Smooth muscle cell (in vitro differentiated cells): ENCODE measurements at regions not wholly inside any gene's neighbourhood (a gene's known extent, or its start where the extent isn't known, plus 50 kb on each side); places are given as distances from the start of the nearest gene placed in this dataset.

Experiments used
- DNase-seq: peaks from one replicate; lab custom pipeline; 2025; ENCODE audit not compliant: unreplicated experiment; lab: John Stamatoyannopoulos, UW
- H2AFZ ChIP-seq: fragments of 200-600 bp; sonication (generic); 2 replicates; pipeline ENCODE4 v1.6.0; 2016; ENCODE audit warnings: antibody characterized with exemption, low read depth, mild to moderate bottlenecking
- H3F3A ChIP-seq: fragments of 200-600 bp; sonication (generic); 2 replicates; pipeline ENCODE4 v1.6.0; 2017; ENCODE audit warnings: antibody characterized with exemption, low read depth
- H3K27ac ChIP-seq: fragments of 200-600 bp; sonication (generic); 2 replicates; pipeline ENCODE4 v1.5.1; 2016; ENCODE audit warnings: low read depth, mild to moderate bottlenecking
- H3K27me3 ChIP-seq: fragments of 200-600 bp; sonication (generic); 2 replicates; pipeline ENCODE4 v1.6.1; 2016; ENCODE audit warnings: low read depth, mild to moderate bottlenecking
- H3K36me3 ChIP-seq: fragments of 200-600 bp; sonication (generic); 2 replicates; pipeline ENCODE4 v1.5.1; 2016; ENCODE audit warnings: low read depth
- H3K4me1 ChIP-seq: fragments of 200-600 bp; sonication (generic); 2 replicates; pipeline ENCODE4 v1.5.1; 2016; ENCODE audit warnings: low read depth
- H3K4me2 ChIP-seq: fragments of 200-600 bp; sonication (generic); 2 replicates; pipeline ENCODE4 v1.6.0; 2016; ENCODE audit warnings: mild to moderate bottlenecking
- H3K4me3 ChIP-seq: fragments of 200-600 bp; sonication (generic); 2 replicates; pipeline ENCODE4 v1.5.1; 2016; ENCODE audit warnings: mild to moderate bottlenecking
- H3K79me2 ChIP-seq: fragments of 200-600 bp; sonication (generic); 2 replicates; pipeline ENCODE4 v1.6.0; 2016; ENCODE audit warnings: low read depth, mild to moderate bottlenecking
- H3K9ac ChIP-seq: fragments of 200-600 bp; sonication (generic); 2 replicates; pipeline ENCODE4 v1.6.0; 2016; ENCODE audit warnings: low read depth
- H3K9me3 ChIP-seq: fragments of 200-600 bp; sonication (generic); replicated peaks from 2 replicates; pipeline ENCODE4 v1.5.1; 2016; ENCODE audit warnings: low read depth
- H4K20me1 ChIP-seq: fragments of 200-600 bp; sonication (generic); 2 replicates; pipeline ENCODE4 v1.6.0; 2016; ENCODE audit warnings: low read depth
- WGBS: methylation state at CpG from one replicate; pipeline ENCODE4 v1.1.7; 2016; ENCODE audit warnings: low lambda C conversion rate; 5-methylcytosine and 5-hydroxymethylcytosine counted together
- TF ChIP-seq, protein P1 (sequence below): fragments of 200-600 bp; sonication (generic); IDR thresholded peaks from 2 replicates; pipeline ENCODE4 v1.5.1; 2017; ENCODE audit warnings: borderline replicate concordance, mild to moderate bottlenecking, antibody characterized with exemption; ENCODE audit not compliant: insufficient read depth, poor library complexity, severe bottlenecking

DNA sequence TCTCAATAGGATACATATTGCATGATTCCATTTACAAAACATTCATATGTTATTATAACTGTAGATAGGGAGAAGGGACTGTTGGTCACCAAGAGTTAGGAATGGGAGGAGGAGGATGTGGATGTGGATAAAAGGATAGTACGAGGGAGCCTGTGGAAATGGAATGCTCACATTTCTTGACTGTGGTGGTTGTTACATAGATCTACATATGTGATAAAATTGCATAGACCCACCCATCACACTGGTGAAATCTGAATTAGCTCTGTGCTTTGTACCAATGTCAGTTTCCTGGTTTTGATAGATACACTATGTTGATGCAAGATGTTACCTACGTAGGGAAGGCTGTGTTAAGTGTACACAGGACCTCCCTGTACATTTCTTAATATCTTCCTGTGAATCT is 233.5 kb upstream of the MTPN start:
- Histone ChIP-seq H3K4me3 (no peak overlapping the region), H3F3A (no peaks in the 10 kb centered on the region), H3K27ac (no peak overlapping the region), H3K4me2 (no peak overlapping the region), H3K36me3 (no peaks in the 10 kb centered on the region), H3K9ac (no peak overlapping the region), H2AFZ (no peak overlapping the region), H4K20me1 (no peaks in the 10 kb centered on the region), H3K4me1 (no peaks in the 10 kb centered on the region), H3K27me3 (no peaks in the 10 kb centered on the region), H3K9me3 (no peaks in the 10 kb centered on the region), H3K79me2 (no peaks in the 10 kb centered on the region)
- TF ChIP-seq, protein P1, sequence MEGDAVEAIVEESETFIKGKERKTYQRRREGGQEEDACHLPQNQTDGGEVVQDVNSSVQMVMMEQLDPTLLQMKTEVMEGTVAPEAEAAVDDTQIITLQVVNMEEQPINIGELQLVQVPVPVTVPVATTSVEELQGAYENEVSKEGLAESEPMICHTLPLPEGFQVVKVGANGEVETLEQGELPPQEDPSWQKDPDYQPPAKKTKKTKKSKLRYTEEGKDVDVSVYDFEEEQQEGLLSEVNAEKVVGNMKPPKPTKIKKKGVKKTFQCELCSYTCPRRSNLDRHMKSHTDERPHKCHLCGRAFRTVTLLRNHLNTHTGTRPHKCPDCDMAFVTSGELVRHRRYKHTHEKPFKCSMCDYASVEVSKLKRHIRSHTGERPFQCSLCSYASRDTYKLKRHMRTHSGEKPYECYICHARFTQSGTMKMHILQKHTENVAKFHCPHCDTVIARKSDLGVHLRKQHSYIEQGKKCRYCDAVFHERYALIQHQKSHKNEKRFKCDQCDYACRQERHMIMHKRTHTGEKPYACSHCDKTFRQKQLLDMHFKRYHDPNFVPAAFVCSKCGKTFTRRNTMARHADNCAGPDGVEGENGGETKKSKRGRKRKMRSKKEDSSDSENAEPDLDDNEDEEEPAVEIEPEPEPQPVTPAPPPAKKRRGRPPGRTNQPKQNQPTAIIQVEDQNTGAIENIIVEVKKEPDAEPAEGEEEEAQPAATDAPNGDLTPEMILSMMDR = no peak
- 88% methylated on average over 2 of the region's 2 CpGs for WGBS
- DNase-seq = no peak

DNA sequence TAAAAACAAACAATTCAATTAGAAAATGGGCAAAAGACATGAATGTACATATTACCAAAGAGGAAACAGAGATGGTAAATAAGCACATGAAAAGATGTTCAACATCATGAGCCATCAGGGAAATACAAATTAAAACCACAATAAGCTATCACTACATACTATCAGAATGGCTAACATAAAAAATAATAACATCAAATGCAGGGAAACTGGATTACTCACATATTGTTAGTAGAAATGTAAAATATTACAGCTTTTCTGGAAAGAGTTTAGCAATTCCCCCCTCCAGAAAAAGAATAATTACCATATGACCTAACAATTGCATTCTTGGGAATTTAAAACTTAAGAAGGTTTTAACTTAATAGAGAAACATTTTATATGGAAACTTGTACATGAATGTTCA is 232.9 kb upstream of the MTPN start:
- no peak overlapping the region for H3K9ac ChIP-seq
- no peak overlapping the region for H3K27ac ChIP-seq
- H3K36me3 ChIP-seq = no peaks in the 10 kb centered on the region
- no peak overlapping the region for H2AFZ ChIP-seq
- TF ChIP-seq, protein P1 = no peak
- H3F3A ChIP-seq = no peaks in the 10 kb centered on the region
- no peak overlapping the region for H3K4me2 ChIP-seq
- no peaks in the 10 kb centered on the region for H3K27me3 ChIP-seq
- no peaks in the 10 kb centered on the region for H4K20me1 ChIP-seq
- DNase-seq = no peak
- no peaks in the 10 kb centered on the region for H3K9me3 ChIP-seq
- H3K4me3 ChIP-seq = no peak overlapping the region
- no peaks in the 10 kb centered on the region for H3K4me1 ChIP-seq
- no peaks in the 10 kb centered on the region for H3K79me2 ChIP-seq

DNA sequence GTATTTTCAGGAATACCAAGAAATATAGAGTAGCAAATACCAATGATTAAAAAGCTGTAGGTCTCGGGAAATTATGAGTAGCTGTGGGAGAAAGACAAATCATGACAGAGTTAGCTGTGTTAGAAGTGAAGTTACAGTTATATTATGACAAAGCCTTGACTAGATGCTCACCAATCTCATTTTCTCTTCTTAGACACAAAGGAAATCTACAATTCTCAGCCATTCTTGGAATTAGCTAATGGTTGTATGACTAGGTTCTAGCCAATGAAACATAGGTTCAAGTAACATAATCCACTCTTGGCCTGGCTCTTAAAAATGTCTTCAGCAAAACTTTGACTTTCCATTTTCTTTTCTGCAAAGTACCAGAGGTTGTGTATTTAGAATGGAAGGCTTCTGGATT is 228.8 kb upstream of the MTPN start:
- Histone ChIP-seq H3K9ac (no peak overlapping the region), H2AFZ (no peak overlapping the region), H4K20me1 (no peaks in the 10 kb centered on the region), H3K9me3 (no peaks in the 10 kb centered on the region), H3K4me2 (no peak overlapping the region), H3K27me3 (no peaks in the 10 kb centered on the region), H3K27ac (no peak overlapping the region), H3K4me1 (no peaks in the 10 kb centered on the region), H3K36me3 (no peaks in the 10 kb centered on the region), H3K79me2 (no peaks in the 10 kb centered on the region), H3F3A (no peaks in the 10 kb centered on the region), H3K4me3 (no peak overlapping the region)
- TF ChIP-seq, protein P1 = no peak
- WGBS = 94% methylated on average over 1 of the region's 1 CpG
- DNase-seq = no peak

DNA sequence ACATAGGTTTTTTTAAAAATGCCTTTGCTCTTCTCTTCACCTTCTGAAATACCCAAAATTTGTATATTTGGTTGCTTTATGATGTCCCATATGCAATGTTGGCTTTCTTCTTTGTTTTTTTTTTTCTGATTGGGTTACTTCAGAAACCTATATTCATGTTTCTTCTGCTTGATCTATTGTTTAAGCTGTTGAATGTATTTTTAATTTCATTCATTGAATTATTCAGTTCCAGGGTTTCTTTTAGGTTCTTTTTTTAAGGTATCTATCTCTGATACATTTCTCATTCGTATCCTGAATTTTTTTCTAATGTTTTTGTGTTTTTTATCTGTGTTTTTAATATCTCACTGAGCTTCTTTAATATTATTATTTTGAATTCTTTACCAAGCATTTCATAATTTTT is 221.0 kb upstream of the MTPN start:
- TF ChIP-seq, protein P1 = no peak
- Histone ChIP-seq H4K20me1 (no peaks in the 10 kb centered on the region), H3K4me3 (no peak overlapping the region), H3F3A (no peaks in the 10 kb centered on the region), H3K27ac (no peak overlapping the region), H3K9me3 (peaks cover 9% of the 10 kb centered on the region), H2AFZ (no peak overlapping the region), H3K9ac (no peak overlapping the region), H3K4me2 (no peak overlapping the region), H3K79me2 (no peaks in the 10 kb centered on the region), H3K4me1 (no peaks in the 10 kb centered on the region), H3K27me3 (no peaks in the 10 kb centered on the region), H3K36me3 (no peaks in the 10 kb centered on the region)
- no peak for DNase-seq
- 70% methylated on average over 1 of the region's 1 CpG for WGBS
